C1 segment of cervical spinal cord (tissue), 14 donors: ENCODE measurements at regions not wholly inside any gene's neighbourhood (a gene's known extent, or its start where the extent isn't known, plus 50 kb on each side); places are given as distances from the start of the nearest gene placed in this dataset.
"Not testable (repeated sequence)": the region's sequence is repeated elsewhere in the genome, so short reads cannot be mapped to it uniquely, and the experiment has no call there.

ENCODE experiments used
- DNase-seq, 14 donors: peaks; one replicate each; lab custom pipeline; 2025; lab: John Stamatoyannopoulos, UW

DNA sequence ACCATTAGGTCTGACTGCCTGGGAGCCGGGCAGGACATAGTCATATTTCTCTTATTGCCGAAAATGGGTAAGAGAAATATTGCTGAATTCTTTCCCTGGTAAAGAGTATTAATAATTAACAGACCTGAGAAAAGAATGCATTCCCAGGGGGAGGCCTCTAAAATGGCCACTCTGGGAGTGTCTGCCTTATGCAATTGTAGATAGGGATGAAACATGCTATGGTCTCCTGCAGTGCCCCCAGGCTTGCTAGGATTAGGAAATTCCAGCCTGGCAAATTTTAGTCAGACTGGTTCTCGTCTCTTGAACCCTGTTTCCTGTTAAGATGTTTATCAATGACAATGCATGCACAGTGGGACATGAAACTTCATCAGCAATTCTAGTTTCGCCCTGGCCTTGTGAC is 975.7 kb downstream of the TBC1D32 start:
- not testable (repeated sequence) for DNase-seq

DNA sequence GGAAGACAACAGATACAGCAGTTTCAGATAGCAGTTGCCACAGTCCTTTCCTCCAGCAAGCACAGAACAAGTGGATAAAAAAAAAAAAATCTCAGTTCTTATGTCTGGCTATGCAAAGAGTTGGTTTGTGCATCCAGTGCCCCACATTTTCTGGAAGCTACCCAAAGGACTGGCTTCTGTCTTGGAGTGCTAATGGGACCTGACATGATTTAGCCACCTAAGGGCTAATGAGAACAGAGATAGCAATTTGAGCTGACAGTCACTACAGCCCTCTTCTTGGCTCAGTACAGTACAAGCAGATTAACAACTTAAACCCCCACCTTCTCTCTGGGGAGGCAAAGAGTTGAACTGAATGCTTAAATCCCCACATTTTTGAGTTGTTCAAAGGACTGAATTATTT is 976.8 kb downstream of the TBC1D32 start:
- no peak for DNase-seq

DNA sequence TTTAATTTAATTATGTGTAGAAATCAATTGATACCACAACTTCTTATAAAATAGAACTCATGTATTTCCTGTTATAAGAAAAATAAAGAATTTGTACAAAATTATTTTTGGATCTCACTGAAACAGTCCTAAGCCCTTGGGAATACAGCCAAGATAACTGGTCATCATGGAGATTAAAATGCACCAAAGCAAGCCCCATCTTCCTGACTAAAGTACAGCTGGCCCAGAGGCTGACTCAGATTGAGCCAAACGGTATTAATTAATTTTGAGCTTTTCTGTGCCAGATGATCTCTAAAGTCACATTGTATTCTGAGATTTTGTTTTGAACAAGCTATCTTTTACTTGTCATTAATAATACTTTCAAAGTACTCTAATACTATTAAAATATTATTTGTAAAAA is 978.5 kb downstream of the TBC1D32 start:
- no peak for DNase-seq

DNA sequence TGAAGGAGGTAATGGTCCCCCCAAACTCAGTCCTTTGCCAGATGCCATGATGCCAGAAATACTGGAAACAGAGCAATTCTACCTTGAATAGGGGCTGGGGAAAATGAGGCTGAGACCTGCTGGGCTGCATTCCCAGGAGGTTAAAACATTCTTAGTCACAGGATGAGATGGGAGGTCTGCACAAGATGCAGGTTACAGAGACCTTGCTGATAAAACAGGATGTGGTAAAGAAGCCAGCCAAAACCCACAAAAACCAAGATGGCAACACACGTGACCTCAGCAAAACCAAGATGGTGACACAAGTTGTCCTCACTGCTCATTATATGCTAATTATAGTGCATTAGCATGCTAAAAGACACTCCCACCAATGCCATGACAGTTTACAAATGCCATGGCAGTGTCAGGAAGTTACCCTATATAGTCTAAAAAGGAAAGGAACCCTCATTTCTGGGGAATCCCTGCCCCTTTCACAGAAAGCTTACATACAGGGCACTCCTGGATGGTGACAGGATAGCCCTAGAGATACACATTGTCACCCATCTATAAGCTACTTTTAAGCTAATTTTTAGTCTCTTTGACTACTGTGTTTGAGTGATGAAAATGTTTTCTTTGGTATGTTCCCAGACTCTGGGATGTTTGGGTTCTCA is 979.7 kb downstream of the TBC1D32 start:
- DNase-seq, result no peak

DNA sequence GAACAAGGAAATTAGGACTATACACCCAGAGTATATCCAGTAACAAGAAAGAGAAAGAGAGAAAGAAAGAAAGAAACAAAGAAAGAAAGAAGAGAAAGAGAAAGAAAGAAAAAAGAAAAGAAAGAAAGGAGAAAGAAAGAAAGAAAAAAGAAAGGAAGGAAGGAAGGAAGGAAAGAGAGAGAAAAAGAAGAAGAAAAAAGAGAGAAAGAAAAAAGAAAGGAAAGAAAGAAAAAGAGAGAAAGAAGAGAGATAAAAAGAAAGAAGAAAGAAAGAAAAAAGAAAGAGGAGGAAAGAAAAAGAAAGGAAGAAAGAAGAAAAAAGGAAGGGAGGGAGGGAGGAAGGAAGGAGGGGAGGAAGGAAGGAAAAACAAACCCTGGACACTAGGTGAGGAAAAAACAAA is 981.8 kb downstream of the TBC1D32 start:
- DNase-seq, result no peak

DNA sequence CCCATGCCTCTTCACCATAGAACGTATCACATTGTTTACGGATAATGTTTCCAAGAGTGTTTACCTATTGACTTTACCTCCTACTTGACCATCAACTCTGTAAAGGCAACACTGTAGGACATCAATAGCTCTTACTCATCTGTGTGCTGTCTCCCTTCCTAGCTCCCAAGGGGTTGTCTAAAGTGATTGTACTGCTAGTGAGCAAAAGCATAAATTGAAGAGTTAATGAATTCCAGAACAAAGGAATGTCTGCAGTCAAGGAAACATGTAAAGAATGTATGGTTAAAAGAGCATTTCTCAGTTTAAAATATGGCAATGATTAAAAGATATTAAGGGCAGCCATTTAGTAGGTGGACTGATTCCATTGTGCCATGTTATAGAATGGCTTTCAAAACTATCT is 985.4 kb downstream of the TBC1D32 start:
- DNase-seq, result no peak

DNA sequence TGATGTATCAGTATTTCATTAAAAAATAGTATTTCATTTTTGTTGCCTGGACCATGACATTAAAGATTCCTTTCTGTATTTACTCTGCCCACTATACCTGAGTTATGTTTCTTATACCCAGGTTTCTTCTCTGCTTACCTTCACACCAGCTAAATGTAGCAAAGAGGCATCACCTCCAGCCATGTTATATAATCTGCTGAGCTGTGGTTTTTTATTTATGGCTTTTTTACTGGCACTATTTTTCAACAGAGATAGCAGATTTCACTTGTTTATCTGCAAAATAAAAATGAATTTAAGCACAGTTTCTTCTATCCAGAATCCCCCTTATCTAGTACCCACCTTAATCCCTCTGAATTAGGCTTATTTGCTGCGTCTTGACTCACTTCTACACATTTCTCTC is 979.0 kb upstream of the MAN1A1 start:
- DNase-seq, result no peak

DNA sequence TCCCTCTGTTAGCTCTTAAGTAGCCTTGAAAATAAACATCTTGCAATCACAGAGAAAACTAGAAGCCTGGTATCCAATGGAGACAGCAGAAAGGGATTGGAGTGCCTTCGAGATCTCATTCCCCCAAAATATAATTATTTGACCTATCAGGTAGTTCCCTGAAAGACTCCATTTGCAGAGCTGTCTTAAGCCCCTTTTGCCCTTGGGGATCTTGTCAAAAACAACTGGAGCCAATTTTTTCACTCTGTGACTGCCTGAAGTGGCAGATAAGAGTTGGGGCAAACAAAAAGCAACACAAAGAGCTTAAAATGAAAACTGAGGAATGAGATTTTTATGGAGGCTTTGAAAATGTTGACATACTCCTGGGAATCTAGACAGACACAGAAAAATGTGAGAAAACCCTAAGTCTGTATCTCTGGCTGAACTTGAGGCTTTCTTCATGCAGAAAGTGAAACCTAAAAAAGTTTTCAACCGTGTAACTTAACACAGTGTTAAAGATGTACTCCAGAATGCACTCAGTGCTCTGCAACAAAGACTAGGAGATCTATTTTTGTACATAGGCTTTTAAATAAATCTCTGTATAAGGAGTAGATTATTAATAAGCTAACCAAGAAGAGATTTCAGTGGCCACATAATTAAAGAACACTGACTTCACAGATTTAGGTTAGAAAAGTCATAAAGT is 971.1 kb upstream of the MAN1A1 start:
- DNase-seq, result no peak

DNA sequence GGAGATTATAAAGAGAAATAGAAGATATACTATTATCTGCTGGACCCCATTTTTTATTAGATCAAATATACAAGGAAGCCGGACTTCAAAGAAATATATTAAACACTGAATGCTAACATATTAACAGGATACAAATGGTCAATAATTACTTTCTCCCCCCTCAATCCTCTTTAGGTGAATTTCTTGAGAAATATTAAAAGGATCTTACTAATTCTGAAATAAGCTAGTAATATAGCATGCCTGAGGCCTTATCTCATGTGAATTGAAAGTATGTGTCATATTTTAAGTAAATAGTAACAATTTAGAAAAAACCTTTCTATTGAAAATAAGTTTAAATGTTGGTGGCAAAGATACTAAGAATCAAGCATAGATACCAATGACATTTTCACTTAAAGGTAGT is 954.7 kb upstream of the MAN1A1 start:
- no peak for DNase-seq

DNA sequence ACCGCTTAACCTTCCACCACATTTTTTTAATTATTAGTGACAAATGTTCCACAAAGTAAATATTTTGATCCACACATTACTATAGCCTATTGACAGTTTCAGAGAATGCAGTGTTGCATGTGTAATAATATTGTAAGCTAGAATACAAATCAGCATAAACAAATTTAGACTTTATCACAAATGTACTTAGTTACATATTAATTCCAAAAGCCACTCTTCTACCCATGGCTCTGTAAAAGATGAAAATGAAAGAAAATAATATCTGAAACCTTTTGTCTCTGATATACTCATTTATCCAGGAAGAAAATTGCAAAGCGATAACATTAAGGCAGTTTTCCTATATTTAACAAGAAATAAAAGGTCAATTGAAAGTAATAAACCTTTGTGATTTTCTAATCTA is 954.0 kb upstream of the MAN1A1 start:
- DNase-seq, result no peak

DNA sequence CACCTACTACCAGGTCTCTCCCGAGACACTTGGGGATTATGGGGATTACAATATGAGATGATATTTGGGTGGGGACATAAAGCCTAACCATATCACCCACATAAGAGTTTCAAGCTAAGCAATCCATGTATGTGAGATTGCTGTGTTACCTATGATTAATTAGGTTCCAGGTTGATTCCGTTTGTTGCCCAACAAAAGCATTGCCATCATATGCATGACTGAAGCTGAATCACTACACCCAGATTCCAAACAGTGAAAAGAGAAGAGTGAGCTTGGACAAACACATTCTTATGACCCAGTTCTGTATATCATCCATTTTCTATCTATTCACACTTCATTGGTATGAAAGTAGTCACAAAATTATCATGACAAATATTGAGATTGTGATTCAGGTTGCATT is 952.5 kb upstream of the MAN1A1 start:
- DNase-seq, result no peak

DNA sequence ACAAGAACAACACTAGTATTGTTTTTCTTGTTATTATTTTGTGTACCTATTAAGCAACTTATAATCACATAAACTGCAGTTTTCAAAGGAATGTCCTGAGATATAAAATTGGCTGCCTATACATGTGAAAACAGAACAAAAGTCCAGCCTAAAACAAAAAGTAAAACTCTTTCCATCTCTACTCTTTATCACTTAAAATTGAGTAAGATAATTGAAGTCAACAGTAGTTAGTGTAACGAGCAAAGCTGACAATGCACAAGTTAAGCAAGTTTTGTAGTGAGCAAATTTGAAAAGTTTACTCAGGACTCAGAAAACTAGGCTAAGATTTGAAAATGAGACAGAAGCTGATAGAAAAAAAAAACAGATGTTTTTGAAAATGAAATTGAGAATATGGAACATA is 941.4 kb upstream of the MAN1A1 start:
- no peak for DNase-seq

DNA sequence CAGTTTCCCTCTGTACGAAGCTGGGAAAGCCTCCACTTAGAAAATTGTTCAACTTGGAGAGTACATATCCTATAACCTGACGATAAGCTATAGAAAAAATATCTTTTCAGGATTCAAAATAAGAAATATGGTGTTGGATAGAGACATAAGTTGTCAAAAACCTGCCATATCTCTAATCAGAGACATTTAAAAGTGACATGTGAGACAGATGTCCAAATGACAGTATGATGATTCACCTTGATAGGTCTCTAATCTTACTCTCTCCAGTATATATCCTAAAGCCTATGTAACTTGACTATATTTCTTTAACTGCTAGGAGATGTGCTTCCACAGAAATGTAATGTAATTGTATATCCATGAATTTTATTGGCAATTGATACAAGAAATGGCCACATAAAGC is 932.4 kb upstream of the MAN1A1 start:
- DNase-seq, result no peak

DNA sequence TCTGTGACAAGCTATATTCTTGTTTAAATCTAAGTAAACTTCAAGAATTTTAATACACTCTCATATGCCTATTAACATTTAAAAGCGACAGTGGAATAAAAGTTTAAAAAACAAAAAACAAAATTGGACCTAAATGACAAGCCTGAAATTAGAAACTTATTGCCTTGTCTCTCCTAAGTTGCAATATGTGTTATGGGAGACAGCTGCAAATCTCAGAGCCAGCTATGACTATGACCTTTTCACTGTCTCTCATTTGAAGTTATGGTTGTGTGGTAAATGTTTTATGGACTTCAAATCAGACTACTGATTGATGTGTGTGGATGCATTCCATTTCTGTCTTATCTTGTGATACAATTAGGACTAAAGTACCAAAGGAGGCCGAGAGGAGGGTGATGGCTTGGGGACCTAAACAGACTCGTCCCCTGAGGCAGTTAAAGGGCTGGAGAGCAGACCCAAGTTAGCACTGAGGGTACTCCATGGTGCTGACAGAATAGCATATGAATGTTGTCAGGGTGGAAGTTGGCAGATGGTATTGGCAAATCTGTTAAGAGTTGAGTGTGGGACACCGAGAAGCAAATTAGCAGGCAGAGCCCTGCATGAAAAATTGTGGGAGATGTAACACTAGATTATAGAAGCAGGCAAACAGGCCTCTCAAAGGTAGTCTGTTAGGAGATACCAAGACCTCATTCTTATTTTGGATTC is 930.1 kb upstream of the MAN1A1 start:
- DNase-seq, result no peak

DNA sequence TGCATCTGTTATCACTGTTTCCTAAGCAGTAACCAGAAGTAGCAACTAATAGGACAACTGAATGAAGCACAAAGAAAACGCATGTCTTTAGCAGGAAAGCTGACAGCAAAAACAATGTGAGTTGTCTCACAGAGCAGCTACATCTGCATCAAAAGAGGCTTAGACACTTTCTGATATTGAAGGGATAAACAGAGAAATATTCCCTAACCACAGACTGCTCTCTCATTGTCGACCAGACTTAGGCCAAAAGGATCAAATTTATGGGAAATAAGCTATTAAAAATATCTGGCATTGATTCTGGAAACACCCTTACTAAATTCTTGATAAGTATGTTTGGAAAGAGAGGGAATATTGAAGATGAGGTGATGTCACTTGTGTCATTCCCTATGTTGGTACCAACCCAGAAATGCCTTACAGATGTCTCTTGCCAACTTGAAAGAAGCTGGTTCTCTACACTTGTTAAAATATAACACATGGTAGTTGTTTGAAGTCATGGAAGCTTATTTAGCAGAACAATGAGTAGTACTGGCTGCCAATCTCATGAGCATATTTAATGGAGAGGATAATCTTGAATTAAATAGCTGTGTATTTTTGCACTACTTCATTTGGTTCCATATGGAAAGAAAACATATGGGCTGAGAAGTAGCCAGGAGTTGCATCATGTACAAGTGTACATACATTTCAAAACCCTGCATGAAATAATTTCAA is 929.3 kb upstream of the MAN1A1 start:
- no peak for DNase-seq

DNA sequence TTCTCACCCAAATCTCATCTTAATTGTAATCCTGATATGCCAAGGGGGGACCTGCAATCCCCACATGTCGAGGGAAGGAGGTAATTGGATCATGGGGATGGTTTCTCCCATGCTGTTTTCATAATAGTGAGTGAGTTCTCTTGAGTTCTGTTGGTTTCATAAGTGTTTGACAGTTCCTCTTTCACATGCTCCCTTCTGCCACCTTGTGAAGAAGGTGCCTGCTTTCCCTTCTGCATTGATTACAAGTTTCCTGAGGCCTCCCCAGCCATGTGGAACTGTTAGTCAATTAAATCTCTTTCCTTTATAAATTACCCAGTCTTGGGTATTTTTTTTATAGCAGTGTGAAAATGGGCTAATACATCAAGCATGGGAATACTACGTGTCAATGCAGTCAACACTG is 925.0 kb upstream of the MAN1A1 start:
- no peak for DNase-seq

DNA sequence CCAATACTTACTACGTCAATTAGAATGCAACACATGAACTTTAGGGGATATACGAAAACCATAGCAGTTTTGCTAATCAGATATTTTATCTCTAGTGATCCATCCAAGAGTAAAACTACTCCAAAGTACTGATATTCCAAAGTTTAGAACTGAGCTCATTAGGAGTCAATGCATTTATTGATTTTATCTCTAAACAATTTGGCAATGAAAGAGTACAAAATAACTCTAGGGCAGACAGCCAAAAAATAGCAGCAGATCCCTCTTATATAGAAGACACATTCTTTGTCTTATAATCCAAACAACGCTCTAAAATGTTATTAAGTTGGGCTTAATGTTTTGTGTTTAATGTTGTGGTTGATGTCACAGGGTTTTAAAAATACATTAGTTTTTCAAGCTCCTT is 923.9 kb upstream of the MAN1A1 start:
- DNase-seq, result no peak

DNA sequence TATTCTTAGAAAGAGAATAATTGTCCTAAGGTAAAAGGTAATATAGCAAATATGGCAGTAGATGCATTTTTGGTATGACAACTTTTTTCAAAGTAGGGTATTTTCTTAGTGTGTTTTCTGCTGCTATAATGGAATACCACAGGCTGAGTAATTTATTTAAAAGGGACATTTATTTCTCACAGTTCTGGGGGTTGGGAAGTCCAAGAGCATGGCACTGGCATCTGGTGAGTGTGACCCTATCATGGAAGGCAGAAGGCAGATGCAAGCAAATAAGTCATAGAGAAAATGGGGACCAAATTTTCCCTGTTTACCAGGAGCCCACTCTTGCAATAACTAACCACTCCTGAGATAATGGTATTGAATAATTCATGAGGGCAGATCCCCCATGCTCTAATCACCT is 922.5 kb upstream of the MAN1A1 start:
- no peak for DNase-seq

DNA sequence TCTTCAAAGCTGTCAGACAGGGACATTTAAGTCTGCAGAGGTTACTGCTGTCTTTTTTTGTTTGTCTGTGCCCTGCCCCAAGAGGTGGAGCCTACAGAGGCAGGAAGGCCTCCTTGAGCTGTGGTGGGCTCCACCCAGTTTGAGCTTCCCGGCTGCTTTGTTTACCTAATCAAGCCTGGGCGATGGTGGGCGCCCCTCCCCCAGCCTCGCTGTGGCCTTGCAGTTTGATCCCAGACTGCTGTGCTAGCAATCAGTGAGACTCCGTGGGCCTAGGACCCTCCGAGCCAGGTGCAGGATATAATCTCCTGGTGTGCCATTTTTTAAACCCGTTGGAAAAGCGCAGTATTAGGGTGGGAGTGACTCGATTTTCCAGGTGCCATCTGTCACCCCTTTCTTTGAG is 918.7 kb upstream of the MAN1A1 start:
- not testable (repeated sequence) for DNase-seq

DNA sequence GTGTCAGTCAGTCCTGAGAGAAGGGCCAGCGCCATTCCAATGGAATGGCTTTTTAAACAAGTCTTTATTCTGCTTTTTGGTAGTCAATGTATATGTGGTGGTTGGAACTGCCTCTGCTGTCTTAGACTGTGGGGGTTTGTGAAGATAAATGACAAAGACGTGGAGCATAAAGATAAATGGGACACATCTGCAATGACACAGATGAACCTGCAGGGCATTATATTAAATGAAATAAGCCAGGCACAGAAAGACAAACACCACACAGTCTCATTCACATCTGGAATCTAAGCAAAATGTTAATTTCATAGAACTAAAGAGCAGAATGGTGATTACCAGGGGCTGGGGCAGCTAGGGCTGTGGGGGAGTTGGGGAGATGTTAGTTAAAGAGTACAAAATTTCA is 912.8 kb upstream of the MAN1A1 start:
- DNase-seq, result no peak

DNA sequence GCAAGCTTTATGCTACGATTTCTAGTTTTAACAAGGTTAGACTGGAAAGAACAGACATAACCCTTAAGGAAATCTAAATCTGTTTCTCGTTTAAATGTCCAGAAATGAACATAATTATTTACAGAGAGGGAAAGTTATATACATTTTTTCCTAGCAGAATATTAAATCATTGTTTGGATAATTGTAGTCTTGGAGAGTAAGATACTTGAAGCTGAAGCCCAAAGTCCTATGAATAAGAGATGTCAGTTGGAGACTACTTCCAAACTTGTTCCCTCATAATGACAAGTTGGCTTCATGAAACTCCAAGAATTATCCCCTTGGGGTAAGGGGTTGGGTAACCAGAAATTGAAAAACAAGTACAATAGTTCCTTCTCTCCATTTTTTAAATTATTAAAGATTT is 911.1 kb upstream of the MAN1A1 start:
- no peak for DNase-seq

DNA sequence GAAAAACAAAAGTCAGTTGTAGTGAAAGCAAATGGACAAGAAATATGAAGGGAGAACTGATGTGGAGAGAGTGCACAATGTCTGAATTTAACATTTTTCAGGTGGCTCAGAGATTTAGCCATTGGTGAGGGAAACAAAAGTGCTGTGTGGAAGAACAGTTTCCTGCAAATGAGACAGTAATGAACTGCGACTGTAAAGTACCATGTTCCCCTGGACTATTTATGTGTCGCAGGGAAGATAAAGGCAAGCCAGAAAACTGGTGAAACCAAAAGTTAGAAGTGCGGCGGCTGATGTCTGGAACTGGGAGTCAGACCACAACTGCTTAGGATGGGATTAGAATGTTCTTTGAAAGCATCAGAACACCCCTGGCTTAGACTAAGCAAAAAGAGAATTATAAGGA is 905.1 kb upstream of the MAN1A1 start:
- no peak for DNase-seq

DNA sequence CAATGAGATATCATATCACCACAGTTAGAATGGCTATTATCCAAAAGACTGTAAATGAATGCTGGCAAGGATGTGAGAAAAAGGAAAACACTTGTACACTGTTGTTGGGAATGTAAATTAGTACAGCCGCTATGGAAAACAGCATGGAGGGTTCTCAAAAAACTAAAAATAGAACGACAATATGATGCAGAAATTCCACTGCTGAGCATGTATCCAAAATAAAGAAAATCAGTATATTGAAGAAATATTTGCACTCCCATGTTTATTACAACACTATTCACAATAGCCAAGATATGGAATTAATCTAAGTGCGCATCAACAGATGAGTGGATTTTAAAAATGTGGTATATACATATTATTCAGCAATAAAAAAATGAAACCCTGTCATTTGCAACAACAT is 898.9 kb upstream of the MAN1A1 start:
- DNase-seq, result no peak
